GM18867 (cell line): ENCODE measurements at regions not wholly inside any gene's neighbourhood (a gene's known extent, or its start where the extent isn't known, plus 50 kb on each side); places are given as distances from the start of the nearest gene placed in this dataset.
"Not testable (repeated sequence)": the region's sequence is repeated elsewhere in the genome, so short reads cannot be mapped to it uniquely, and the experiment has no call there.

ENCODE experiments used
- ATAC-seq: cut with Tn5 transposase; IDR thresholded peaks from one replicate; pipeline ENCODE4 v1.9.1; 2021; ENCODE audit warnings: mild to moderate bottlenecking, moderate library complexity; ENCODE audit not compliant: unreplicated experiment

DNA sequence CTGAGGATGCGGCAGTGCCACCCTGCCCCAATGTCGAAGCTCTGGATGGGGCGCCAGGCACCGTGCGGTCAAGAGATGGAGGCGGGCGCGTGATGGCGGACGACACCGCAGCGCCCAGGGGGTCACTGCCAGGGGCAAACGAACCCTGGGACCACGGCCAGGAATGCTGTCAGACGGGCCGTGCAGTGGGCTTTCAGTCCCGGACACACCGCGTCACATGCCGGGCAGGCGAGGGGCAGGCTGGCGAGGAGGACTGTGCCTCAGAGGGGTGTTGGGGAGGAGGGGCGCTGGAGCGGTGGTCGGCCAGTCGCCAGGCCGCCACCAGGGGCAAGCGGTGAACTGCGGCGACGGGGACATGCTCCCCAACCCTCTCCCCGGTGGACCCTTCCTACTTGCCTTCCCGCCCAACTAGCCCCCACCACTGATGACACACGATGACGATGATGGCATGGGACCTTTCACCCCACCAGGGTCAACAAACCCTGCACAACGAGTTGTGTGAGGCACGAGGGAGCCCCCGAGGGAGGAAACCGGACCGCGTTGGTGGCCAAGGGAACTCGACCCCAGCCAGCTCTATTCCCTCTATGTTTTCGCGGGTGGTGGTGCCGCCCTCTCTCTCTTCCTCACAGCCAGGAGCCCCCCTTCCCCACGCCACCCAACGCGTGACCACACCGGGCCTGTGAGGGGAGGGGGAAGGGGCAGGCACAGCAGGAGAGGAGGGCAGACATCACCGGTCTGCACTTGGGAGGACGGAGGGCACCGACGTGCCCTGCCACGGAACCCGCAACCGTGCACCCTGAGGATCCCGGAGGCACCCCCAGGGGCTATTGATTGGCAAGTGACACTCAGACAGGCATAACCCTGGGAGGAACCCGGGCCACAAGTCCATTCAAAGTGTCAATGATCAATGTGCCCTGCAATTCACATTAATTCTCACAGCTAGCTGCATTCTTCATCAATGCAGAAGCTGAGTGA, 1960.9 kb upstream of the DEFB115 start:
- no peak for ATAC-seq

DNA sequence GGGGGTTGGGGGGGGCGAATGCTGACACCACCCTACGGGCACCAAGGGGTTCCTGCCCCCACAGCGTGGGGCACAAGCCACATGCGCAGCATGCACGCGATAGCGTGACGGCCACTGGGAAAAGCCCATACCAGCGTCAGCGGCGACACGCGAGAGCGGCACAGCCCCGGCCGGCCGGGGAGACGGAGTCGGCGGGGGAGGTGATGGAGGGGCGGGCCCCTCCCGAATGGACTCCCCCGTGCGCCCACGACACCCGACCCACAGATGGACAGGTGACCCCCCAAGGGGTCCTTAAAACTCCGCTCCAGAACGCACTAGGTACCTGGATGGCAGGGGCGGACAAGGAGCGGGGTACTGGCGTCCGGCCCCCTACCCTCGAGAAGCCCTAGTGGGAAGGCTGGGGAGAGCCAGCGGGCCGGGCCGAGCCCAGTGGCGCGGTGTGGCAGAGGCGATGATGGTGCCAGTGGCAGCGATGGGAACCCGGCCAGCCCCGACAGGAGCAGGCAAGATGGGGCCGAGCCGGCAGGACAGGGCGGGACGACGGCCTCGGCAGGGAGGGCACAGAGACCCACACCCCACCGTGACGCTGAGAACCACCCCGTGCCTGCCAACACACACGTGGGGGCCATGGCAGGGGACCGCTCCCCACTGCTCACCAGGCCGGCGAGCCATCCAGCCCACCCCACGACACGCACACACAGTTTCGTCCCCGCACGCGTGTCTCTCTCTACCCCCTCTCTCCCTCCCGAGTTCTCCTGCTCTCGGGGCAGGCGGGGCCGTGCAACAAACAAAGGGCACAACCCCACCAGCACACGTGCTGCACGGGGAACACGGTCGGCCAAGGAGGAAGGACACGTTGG, 1959.8 kb upstream of the DEFB115 start:
- no peak for ATAC-seq

DNA sequence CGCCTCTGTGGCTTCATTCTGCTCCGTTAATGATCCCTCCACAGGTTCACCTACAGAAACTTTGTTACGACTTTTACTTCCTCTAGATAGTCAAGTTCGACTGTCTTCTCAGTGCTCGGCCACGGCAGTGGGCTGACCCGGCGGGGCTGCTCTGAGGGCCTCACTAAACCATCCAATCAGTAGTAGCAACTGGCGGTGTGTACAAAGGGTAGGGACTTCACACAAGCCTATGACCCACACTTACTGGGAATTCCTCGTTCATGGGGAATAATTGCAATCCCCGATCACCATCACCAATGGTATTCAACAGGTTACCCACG, 1959.2 kb upstream of the DEFB115 start:
- no peak for ATAC-seq

DNA sequence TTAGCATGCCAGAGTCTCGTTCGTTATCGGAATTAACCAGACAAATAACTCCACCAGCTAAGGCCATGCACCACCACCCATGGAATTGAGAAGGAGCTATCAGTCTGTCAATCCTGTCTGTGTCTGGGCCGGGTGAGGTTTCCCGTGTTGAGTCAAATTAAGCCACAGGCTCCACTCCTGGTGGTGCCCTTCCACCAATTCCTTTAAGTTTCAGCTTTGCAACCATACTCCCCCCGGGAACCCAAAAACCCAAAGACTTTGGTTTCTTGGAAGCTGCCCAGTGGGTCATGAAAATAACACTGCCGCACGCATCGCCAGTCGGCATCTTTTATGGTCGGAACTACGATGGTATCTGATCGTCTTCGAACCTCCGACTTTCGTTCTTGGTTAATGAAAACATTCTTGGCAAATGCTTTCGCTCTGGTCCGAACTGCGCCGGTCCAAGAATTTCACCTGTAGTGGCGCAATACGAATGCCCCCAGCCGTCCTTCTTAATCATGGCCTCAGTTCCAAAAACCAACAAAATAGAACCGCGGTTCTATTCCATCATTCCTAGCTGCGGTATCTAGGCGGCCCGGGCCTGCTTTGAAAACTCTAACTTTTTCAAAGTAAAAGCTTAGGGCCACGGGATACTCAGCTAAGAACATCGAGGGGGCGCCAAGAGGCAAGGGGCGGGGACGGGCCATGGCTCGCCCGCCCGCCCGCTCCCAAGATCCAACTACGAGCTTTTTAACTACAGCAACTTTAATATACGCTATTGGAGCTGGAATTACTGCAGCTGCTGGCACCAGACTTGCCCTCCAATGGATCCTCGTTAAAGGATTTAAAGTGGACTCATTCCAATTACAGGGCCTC, 1958.5 kb upstream of the DEFB115 start:
- no peak for ATAC-seq

DNA sequence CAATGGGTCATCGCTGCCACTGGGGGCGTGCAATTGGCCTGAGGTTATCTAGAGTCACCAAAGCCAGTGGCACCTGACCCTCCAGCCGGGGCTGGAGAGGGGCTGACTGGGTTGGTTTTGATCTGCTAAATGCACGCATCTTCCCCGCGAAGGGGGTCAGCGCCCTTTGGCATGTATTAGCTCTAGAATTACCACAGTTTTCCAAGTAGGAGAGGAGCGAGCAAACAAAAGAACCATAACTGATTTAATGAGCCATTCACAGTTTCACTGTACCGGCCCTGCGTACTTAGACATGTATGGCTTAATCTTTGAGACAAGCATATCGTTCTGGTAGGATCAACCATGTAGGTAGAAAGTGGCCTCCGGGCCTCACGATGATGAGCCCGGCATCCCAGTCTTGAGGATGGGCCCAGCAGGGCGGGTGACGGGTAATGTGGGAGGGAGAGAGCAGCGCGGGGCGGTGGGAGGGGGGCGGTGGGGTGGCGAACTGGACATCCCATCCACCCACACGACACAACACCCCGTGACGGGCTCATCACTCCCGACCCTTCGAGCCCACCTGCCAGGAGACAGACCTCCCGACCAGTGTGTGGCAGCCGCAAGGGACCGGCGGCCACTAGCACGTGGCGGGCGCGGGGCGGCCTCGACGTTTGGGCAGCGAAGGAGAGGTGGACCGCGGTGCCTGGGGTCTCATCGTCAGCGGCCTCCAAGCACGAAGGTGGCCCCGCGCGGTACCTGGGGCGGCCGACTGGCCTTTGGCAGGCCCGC, 1957.5 kb upstream of the DEFB115 start:
- no peak for ATAC-seq

DNA sequence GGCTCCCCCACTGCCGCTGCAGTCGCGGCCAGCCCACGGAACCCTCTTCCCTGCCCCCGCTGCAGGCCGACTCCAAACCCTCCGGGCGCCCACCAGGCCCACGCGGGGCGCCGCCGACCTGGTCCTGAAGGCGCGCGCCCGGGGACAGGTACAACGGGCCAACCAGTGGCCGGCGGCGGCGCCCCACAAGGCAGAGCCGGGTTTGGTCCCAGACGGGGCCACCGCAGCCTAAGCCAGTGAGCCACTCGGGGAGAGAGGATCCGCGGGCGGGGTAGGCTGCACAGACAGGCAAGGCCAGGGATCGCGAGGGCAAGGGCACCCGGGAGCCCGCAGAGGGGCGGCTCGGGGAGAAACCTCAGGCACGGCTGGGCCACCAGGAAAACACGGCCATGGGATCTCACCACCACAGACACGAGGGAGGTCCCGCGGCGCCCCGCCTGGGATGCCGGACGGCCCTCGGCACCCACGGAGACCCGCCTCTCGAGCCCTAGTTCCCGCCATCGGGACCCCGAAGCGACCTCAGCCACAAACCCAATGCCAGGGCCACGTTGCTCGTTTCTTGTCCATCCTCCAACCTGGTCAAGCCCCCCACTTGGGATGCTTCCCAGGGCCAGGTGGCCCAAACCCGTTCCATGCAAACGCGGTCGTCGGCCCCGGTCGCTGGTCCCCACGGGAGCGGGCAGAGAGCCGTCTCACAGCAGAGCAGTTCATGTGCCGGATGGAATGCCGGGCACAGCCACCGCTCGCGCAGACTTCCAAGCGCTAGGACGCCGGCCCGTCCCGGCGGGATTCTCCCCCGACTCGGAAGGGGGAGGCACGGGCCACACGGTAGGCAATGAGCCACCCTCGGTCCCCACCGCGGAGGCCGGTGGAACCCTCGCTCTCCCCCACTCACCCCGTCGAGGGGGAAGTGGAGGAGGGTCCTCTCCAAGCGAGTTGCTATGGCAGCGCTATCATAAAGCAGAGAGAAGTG, 1956.6 kb upstream of the DEFB115 start:
- no peak for ATAC-seq

DNA sequence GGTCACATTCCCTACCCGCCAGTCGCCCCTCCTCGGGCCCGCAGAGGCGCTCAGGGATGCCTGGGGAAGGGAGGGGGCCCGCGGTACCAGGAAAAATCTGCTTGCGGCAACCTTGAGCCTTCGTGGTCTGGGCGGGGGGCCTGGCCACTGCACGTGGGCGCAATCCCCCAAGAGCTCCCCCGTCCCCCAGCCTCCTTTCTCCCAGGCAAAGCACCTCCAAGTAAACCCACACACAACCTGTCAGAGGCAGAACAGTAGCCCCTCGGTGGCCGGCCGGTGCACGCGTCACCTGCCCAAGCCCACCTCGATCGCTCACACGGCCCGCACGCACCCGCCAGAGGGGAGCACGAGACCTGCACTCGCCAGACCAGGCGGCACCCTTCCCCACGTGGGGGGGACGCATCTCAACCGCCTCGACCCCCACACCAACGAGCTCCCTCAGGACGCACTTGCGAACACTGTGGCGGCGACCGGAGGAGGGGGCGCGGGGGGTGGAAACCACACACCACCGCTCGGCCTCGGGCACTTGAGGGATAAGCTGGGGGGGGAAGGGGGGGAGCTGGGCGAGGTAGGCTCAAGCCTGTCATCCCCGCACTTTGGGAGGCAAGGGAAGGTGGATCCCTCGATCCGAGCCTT, 1955.7 kb upstream of the DEFB115 start:
- ATAC-seq: no peak

DNA sequence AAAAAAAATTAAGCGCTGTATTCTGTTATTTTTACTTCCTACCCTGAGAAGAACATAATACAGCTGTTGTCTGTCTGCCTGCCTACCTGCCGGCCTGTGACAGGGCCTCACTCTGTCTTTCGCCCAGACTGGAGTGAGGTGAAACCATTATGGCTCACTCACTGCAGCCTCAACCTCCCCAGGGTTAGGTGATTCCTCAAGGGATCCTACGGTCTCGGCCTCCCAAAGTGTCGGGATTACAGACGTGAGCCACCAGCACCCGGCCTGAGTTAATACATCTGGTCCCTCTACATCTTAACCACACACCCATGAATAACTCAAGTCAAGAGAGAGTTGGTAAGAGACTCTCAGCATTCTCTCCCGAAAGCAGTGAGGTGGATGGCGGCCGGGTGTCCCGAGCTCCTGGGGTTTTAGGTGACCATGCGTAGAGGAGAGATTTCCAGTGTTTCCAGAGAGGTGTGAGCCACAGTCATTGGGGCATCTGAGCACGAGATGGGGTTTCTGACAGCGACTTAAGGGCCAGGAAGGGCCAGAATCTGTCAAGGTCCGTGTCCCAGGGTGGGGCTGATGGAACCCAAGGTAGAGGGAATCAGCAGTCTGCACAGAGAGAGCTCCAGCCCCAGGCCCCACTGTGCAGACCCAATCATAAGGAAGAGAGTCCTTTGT, 1954.4 kb upstream of the DEFB115 start:
- ATAC-seq: no peak

DNA sequence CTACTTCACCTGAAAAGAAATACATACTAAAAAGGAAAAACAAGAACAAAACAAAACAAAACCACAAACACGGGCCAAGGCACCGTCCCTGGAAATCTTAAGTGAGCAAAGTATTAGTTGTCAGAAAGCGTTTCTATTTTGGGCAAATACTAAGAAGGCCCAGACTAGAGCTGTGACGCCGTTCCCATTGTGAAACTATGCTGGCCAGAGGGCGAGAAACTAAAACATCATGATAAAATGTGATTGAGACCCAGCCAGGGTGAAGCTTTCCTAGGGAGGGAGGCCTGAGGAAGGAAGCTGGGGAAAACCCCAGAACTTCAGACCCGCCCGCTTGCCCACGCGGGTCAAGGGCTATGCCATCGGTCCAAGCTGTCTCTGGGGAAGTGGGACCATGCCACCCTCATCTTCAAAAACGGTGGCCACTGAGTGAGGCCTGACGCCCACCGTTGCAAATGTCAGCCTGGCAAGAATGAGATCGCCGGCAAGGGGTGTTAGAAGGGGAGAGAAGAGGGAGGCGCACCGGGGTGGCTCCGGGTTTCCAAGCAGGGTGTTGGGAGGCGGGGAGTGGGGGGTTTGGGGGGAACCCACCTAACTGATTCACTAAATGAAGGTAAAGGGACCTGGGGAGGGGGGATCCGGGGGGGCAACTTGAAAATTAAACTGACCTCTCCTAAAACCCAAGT, 1950.9 kb upstream of the DEFB115 start:
- no peak for ATAC-seq

DNA sequence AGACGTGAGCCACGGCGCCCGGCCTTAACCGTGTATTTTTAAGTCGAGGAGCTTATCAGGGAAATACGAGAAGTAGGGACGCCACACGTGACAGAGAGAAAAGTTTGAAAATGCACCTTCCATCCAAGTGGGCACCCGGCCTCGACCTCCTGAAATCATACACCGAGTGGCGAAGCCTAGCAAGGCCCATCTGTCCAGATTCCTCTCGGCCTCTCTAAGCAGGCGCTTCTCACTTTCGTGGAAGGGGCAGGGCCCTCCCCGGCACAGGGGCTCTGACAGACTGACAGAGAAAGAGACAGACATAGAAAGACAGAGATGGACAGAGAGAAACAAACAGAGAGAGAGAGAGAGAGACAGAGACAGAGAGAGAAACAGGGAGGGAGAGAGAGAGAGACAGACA, 1950.0 kb upstream of the DEFB115 start:
- not testable (repeated sequence) for ATAC-seq

DNA sequence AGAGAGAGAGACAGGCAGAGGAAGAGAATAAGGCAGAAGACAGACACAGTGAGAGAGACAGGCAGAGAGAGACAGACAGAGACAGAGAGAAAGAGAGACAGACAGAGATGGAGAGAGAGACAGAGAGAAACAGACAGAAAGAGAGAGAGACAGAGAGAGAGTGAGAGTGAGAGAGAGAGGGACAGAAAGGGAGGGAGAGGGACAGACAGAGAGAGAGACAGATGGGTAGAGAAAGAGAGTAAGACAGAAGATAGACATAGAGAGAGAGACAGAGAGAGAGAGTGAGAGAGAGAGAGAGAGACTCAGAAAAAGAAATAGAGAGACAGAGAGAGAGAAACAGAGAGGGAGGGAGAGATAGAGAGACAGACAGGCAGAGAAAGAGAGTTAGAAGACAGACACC, 1948.5 kb upstream of the DEFB115 start:
- ATAC-seq: not testable (repeated sequence)

DNA sequence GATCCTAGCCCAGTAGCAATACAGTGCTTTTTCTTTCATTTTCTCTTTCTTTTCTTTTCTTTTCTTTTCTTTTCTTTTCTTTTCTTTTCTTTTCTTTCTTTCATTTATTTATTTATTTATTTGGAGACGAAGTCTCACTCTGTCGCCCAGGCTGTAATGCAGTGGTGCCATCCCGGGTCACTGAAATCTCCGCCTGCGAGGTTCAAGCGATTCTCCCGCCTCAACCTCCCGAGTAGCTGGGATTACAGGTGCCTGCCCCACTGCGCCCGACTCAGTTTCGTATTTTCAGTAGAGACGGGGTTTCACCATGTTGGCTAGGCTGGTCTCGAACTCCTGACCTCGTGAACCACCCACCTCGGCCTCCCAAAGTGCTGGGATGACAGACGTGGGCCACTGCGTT, 1948.0 kb upstream of the DEFB115 start:
- not testable (repeated sequence) for ATAC-seq

DNA sequence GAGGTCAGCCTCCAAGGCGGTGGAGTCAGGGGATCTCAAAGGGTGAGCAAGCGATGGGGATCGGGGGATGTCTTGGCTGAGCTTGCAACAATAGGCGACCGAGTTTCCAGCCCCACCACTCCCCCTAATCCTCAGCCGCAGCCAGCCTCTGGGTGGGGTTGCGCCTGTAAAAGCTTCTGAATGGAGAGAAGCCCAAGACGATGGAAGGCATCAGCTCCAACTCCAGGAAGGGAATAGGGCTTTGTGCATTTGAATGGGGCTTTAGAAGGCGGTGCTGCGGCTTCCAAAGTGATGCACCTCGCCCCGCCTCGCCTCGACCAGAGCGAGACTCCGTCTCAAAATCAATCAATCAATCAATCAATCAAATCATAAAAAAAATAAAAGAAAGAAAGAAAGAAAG, 1946.4 kb upstream of the DEFB115 start:
- ATAC-seq: not testable (repeated sequence)

DNA sequence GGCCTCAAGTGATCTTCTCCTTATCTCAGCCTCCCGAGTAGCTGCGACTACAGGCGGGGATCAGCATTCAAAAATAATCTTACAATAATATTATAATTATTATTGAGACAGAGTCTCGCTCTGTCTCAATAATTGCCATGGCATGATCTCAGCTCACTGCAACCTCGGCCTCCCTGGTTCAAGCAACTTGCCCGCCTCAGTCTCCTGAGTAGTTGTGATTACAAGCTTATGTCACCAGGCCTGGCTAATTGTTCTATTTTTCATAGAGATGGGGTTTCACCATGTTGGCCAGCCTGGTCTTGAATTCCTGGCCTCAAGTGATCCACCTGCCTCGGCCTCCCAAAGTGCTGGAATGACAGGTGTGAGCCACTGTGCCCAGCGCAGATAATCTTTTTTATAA, 1944.8 kb upstream of the DEFB115 start:
- ATAC-seq: not testable (repeated sequence)

DNA sequence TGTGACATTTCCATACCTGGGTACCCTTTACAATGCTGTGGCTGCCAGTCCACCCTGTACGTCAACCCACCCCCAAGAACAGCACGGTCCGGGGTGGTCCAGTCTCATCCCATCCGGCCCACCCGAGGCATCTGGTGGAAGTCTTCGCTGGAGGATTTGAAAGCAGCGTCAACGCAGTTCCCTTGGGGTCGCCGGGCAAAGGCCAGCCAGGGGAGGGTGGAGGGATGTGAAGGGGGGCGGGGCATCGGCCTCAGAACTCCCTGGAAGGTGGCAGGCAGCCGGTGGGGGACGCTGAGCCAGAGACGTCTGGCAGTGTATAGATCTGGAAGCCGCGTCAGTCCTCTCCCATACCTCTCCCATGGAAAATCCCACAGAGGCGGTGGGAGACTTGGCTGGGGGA, 1944.0 kb upstream of the DEFB115 start:
- no peak for ATAC-seq

DNA sequence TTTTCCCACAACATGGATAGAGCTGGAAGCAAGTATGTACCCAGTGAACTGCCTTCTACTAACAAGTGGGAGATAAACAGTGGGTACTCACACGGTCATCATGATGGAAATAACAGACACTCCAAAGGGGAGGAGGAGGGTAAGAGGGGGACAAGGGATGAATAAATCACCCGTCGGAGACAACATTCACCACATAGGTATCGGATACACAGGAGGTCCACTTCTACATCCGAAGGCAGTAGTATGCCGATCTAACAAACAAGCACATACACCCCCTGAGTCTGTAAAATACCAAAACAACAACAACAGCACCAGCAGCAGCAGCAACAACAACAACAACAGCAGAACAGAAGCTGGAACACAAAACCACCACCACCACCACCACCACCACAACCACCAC, 1943.2 kb upstream of the DEFB115 start:
- ATAC-seq: no peak

DNA sequence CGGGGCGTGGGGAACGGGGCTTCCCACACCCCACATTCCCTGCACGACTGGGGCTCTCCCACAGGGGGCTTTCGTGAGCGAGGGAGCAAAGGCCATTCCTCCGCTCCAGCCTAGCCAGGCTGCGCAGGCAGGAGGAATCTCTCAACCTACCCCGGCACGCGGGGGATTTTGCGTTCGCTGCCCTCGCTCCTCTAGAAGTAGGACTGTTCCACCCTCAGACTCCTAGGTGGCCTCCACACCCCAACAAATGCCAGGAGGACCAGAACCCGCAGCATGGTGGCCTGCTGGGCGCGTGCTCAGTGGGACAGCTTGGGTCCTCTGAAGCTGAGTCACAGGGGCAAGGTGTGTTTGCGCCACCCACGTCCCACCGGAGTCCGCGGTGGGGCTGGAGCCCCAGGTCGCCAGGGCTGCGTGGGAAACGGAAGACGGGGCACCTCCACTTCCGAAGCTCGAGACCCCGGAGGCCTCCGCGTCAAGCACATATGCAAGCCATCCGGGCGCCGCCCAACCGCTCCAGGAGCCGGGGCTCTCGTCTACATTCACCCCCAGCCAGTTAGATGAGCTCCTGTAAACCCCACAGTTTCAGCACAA, 1938.5 kb upstream of the DEFB115 start:
- ATAC-seq: no peak
